A549 (cell line): ENCODE measurements at regions not wholly inside any gene's neighbourhood (a gene's known extent, or its start where the extent isn't known, plus 50 kb on each side); places are given as distances from the start of the nearest gene placed in this dataset.

Source experiments
- CEBPB ChIP-seq, 2 experiments: fragments of >200 bp in 1 of 2; sonication (Bioruptor Twin) in 1 of 2; formaldehyde crosslinking in 1 of 2; IDR thresholded peaks; 2 replicates each; pipeline ENCODE4 v1.6.1; 2012 to 2016
- CTCF ChIP-seq: fragments of >200 bp; sonication (Bioruptor Twin); formaldehyde crosslinking; IDR thresholded peaks from 3 replicates; pipeline ENCODE4 v1.5.1; 2016
- EP300 ChIP-seq, 2 experiments: fragments of >200 bp; sonication (Bioruptor Twin); formaldehyde crosslinking; IDR thresholded peaks; 2 replicates in 1 of 2; 3 replicates in 1 of 2; pipeline ENCODE4 v1.6.1; 2016 to 2017
- ESRRA ChIP-seq: fragments of 150-350 bp; IDR thresholded peaks from 2 replicates; pipeline ENCODE4 v1.6.1; 2014; ENCODE audit warnings: mild to moderate bottlenecking, low read length, borderline replicate concordance
- HDAC2 ChIP-seq: fragments of 200-600 bp; sonication (generic); IDR thresholded peaks from 2 replicates; pipeline ENCODE4 v1.6.1; 2016
- KDM5A ChIP-seq: fragments of 200-600 bp; sonication (generic); IDR thresholded peaks from 2 replicates; pipeline ENCODE4 v1.6.1; 2016; ENCODE audit warnings: antibody characterized with exemption, mild to moderate bottlenecking
- RNF2 ChIP-seq: fragments of 200-600 bp; sonication (generic); IDR thresholded peaks from 2 replicates; pipeline ENCODE4 v1.6.1; 2016; ENCODE audit warnings: low read depth, mild to moderate bottlenecking, antibody characterized with exemption, moderate library complexity, borderline replicate concordance
- USF2 ChIP-seq: fragments of 450-650 bp; IDR thresholded peaks from 2 replicates; pipeline ENCODE4 v1.6.1; 2014; ENCODE audit warnings: antibody characterized with exemption
- ZC3H11A ChIP-seq: fragments of 450-650 bp; IDR thresholded peaks from 2 replicates; pipeline ENCODE4 v1.6.1; 2014; ENCODE audit warnings: antibody characterized with exemption, mild to moderate bottlenecking
- TF ChIP-seq, protein P1 (sequence below): fragments of 150-350 bp; IDR thresholded peaks from 2 replicates; pipeline ENCODE4 v1.6.1; 2014; ENCODE audit warnings: low read depth, mild to moderate bottlenecking, low read length

DNA sequence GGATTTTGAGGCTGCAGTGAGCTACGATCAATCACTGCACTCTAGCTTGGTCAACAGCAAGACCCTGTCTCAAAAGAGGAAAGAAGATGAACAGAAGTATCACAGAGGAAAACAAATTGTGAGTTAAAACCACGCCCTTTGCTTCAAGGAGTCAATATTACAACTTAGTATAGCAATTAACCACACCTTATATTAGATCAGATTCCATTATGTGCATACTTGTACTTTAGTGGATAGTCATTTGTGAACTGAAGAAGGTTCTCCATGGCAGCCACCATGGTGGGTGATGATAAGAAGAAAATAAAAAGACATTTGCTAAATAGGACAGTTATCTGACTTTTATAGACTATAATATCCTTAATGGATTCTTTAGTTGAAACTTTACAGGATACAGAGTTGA lies 72.3 kb upstream of the EFEMP1 start:
- TF ChIP-seq ESRRA (no peak), RNF2 (no peak), CTCF (no peak), HDAC2 (no peak), USF2 (no peak), EP300 (IDR thresholded peaks at IDR 0.05) (no peak), ZC3H11A (no peak), CEBPB (IDR thresholded peaks at IDR 0.05) (no peak), KDM5A (no peak)
- TF ChIP-seq, protein P1, sequence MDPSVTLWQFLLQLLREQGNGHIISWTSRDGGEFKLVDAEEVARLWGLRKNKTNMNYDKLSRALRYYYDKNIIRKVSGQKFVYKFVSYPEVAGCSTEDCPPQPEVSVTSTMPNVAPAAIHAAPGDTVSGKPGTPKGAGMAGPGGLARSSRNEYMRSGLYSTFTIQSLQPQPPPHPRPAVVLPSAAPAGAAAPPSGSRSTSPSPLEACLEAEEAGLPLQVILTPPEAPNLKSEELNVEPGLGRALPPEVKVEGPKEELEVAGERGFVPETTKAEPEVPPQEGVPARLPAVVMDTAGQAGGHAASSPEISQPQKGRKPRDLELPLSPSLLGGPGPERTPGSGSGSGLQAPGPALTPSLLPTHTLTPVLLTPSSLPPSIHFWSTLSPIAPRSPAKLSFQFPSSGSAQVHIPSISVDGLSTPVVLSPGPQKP = no peak
